WTC11 (cell line): ENCODE measurements at regions not wholly inside any gene's neighbourhood (a gene's known extent, or its start where the extent isn't known, plus 50 kb on each side); places are given as distances from the start of the nearest gene placed in this dataset.

Experiments used
- ATAC-seq: fragments of 200-7000 bp; cut with Tn5 transposase; 2 replicates; pipeline ENCODE4 v1.10.0; 2021; ENCODE audit warnings: mild to moderate bottlenecking, moderate library complexity
- CTCF ChIA-PET: fragments of 300-600 bp; sonication (Branson Sonifier 250); formaldehyde crosslinking; loops from one replicate; lab custom pipeline; 2021; ENCODE audit warnings: antibody characterized with exemption; lab: Charles Lee
- POLR2A ChIA-PET: fragments of 350-600 bp; sonication (Branson Sonifier 250); formaldehyde crosslinking; loops from one replicate; lab custom pipeline; 2021; ENCODE audit warnings: antibody characterized with exemption; lab: Charles Lee
- DNase-seq: peaks from one replicate; pipeline ENCODE4 v3.0.0; 2021; ENCODE audit warnings: low spot score
- H3K27ac Mint-ChIP-seq: 2 replicates; pipeline ENCODE4 v1.8.0; 2021; ENCODE audit warnings: mixed read lengths
- H3K27me3 Mint-ChIP-seq: 2 replicates; pipeline ENCODE4 v1.8.0; 2021; ENCODE audit warnings: low read depth, mild to moderate bottlenecking, moderate library complexity, mixed read lengths
- H3K36me3 Mint-ChIP-seq: 2 replicates; pipeline ENCODE4 v1.8.0; 2021; ENCODE audit warnings: mixed read lengths
- H3K4me1 Mint-ChIP-seq: 2 replicates; pipeline ENCODE4 v1.8.0; 2022; ENCODE audit warnings: mixed read lengths
- H3K4me3 Mint-ChIP-seq: 2 replicates; pipeline ENCODE4 v1.8.0; 2021; ENCODE audit warnings: mild to moderate bottlenecking, moderate library complexity, mixed read lengths
- H3K9me3 Mint-ChIP-seq: 2 replicates; pipeline ENCODE4 v1.8.0; 2021; ENCODE audit warnings: mixed read lengths
- CBFB ChIP-seq: sonication (generic); formaldehyde crosslinking; IDR thresholded peaks from 2 replicates; pipeline ENCODE4 v1.8.1; 2022; ENCODE audit warnings: mild to moderate bottlenecking, low read depth, missing genetic modification reagents
- E2F4 ChIP-seq: sonication (generic); formaldehyde crosslinking; IDR thresholded peaks from 2 replicates; pipeline ENCODE4 v1.8.1; 2022; ENCODE audit warnings: low read depth, mild to moderate bottlenecking, moderate library complexity, missing genetic modification reagents, borderline replicate concordance
- MXD4 ChIP-seq: fragments of 250-450 bp; sonication (Bioruptor Pico); IDR thresholded peaks from 2 replicates; pipeline ENCODE4 v1.8.0; 2021; ENCODE audit warnings: mild to moderate bottlenecking, moderate library complexity, borderline replicate concordance
- SOX15 ChIP-seq: fragments of 250-450 bp; sonication (Bioruptor Pico); IDR thresholded peaks from 2 replicates; pipeline ENCODE4 v1.9.0; 2021; ENCODE audit warnings: mild to moderate bottlenecking
- ZNF121 ChIP-seq: sonication (generic); formaldehyde crosslinking; IDR thresholded peaks from 2 replicates; pipeline ENCODE4 v1.8.0; 2023; ENCODE audit warnings: missing genetic modification reagents
- ZNF219 ChIP-seq: sonication (generic); formaldehyde crosslinking; IDR thresholded peaks from 2 replicates; pipeline ENCODE4 v1.8.0; 2023; ENCODE audit warnings: missing genetic modification reagents, mild to moderate bottlenecking, borderline replicate concordance
- TF ChIP-seq, protein P1 (sequence below): sonication (generic); formaldehyde crosslinking; IDR thresholded peaks from 2 replicates; pipeline ENCODE4 v1.8.1; 2022; ENCODE audit warnings: mild to moderate bottlenecking, missing genetic modification reagents, moderate library complexity, borderline replicate concordance
- TF ChIP-seq, protein P2 (sequence below): fragments of 250-450 bp; sonication (Bioruptor Pico); conservative IDR thresholded peaks from 2 replicates; pipeline ENCODE4 v1.9.0; 2021; ENCODE audit warnings: mild to moderate bottlenecking
- TF ChIP-seq, protein P3 (sequence below): sonication (generic); formaldehyde crosslinking; IDR thresholded peaks from 2 replicates; pipeline ENCODE4 v1.8.1; 2023; ENCODE audit warnings: mild to moderate bottlenecking, missing genetic modification reagents, moderate library complexity
- TF ChIP-seq, protein P4 (sequence below): fragments of 200-600 bp; IDR thresholded peaks from 2 replicates; pipeline ENCODE4 v1.8.0; 2022; ENCODE audit warnings: antibody characterized with exemption

DNA sequence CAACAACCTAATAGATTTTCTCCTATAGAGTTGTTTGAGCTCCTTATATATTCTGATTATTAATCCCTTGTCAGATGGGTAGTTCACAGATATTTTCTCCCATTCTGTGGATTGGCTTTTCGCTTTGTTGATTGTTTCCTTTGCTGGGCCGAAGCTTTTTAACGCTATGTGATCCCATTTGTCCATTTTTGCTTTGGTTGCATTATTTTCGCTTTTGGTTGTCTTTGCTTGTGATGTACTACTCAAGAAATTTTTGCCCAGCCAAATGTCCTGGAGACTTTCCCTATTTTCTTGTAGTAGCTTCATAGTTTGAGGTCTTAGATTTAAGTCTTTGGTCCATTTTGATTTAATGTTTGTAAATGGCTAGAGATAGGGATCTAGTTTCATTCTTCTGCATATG lies 258.4 kb upstream of the FAR2 start:
- H3K4me3 Mint-ChIP-seq: no peak overlapping the region
- CTCF ChIA-PET: no interaction called here
- H3K9me3 Mint-ChIP-seq: no peaks in the 10 kb centered on the region
- TF ChIP-seq CBFB (CRISPR knock-in tag) (no peak), ZNF219 (CRISPR knock-in tag) (no peak)
- TF ChIP-seq, protein P1, sequence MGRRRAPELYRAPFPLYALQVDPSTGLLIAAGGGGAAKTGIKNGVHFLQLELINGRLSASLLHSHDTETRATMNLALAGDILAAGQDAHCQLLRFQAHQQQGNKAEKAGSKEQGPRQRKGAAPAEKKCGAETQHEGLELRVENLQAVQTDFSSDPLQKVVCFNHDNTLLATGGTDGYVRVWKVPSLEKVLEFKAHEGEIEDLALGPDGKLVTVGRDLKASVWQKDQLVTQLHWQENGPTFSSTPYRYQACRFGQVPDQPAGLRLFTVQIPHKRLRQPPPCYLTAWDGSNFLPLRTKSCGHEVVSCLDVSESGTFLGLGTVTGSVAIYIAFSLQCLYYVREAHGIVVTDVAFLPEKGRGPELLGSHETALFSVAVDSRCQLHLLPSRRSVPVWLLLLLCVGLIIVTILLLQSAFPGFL (CRISPR knock-in tag): no peak
- TF ChIP-seq, protein P2, sequence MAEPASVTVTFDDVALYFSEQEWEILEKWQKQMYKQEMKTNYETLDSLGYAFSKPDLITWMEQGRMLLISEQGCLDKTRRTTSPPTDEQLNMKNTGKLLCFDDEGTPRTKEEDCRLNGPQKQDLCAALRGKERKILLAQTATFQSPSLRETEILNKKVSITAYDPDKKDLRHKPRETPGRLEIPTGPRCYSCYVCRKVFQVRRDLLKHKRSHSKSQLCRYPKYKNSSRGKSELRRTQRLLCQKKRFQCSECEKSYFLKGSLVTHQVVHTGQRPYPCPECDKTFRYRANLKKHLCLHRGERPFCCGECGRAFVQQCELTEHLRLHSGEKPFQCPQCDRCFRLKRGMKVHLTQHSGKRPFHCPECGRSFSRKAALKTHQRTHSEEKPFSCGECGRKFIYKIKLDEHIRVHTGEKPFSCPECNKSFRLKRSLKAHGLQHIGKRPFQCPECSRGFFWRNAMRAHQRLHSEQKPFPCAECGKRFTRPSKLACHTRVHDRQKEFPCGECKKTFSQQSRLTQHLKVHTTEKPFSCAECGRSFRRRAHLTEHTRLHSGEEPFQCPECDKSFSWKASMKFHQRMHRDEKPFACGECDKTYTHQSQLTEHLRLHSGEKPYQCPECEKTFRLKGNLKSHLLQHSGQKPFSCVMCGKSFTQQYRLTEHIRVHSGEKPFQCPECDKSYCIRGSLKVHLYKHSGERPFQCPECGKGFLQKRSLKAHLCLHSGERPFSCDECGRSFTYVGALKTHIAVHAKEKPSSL (CRISPR knock-in tag): no peak
- 0 out of 2 replicates have a peak, but pooled peaks cover 4% of the 10 kb centered on the region for H3K4me1 Mint-ChIP-seq
- no peaks in the 10 kb centered on the region for H3K36me3 Mint-ChIP-seq
- POLR2A ChIA-PET: no interaction called here
- ATAC-seq (no peak), DNase-seq (no peak)
- H3K27me3 Mint-ChIP-seq: no peaks in the 10 kb centered on the region
- H3K27ac Mint-ChIP-seq: no peak overlapping the region

DNA sequence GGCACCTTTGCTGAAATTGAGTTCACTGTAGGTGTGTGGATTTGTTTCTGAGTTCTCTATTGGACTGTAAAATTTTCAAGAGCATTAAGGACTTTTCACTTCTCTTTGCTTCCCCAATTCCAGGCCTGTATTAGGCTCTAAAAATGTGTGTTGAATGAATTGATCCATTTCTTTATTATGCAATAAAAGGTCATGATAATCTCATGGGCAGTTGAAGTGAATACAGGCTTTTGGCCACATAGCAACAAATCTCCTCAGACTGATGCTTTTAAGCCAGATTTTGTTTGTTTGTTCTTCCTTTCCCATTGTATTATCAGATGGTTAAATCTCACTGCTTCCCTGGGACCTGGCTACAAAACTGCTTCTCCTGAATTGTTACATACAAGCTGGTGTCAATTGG lies 258.0 kb upstream of the FAR2 start:
- no peak for ATAC-seq
- POLR2A ChIA-PET: no interaction called here

More for the DNA sequence above, 258.0 kb upstream of the FAR2 start:
- DNase-seq: no peak
- TF ChIP-seq ZNF121 (CRISPR knock-in tag) (no peak), SOX15 (no peak), E2F4 (CRISPR knock-in tag) (no peak), MXD4 (CRISPR knock-in tag) (no peak)
- TF ChIP-seq, protein P2 (CRISPR knock-in tag): no peak
- TF ChIP-seq, protein P3, sequence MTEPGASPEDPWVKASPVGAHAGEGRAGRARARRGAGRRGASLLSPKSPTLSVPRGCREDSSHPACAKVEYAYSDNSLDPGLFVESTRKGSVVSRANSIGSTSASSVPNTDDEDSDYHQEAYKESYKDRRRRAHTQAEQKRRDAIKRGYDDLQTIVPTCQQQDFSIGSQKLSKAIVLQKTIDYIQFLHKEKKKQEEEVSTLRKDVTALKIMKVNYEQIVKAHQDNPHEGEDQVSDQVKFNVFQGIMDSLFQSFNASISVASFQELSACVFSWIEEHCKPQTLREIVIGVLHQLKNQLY (CRISPR knock-in tag): no peak
- TF ChIP-seq, protein P4, sequence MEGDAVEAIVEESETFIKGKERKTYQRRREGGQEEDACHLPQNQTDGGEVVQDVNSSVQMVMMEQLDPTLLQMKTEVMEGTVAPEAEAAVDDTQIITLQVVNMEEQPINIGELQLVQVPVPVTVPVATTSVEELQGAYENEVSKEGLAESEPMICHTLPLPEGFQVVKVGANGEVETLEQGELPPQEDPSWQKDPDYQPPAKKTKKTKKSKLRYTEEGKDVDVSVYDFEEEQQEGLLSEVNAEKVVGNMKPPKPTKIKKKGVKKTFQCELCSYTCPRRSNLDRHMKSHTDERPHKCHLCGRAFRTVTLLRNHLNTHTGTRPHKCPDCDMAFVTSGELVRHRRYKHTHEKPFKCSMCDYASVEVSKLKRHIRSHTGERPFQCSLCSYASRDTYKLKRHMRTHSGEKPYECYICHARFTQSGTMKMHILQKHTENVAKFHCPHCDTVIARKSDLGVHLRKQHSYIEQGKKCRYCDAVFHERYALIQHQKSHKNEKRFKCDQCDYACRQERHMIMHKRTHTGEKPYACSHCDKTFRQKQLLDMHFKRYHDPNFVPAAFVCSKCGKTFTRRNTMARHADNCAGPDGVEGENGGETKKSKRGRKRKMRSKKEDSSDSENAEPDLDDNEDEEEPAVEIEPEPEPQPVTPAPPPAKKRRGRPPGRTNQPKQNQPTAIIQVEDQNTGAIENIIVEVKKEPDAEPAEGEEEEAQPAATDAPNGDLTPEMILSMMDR: no peak
- CTCF ChIA-PET: no interaction called here
- H3K27ac Mint-ChIP-seq: no peak overlapping the region
- H3K36me3 Mint-ChIP-seq: no peaks in the 10 kb centered on the region
- no peak overlapping the region for H3K4me3 Mint-ChIP-seq
- H3K27me3 Mint-ChIP-seq: no peaks in the 10 kb centered on the region
- H3K4me1 Mint-ChIP-seq: 0 out of 2 replicates have a peak, but pooled peaks cover 4% of the 10 kb centered on the region
- H3K9me3 Mint-ChIP-seq: no peaks in the 10 kb centered on the region
